Cardiac muscle cell (in vitro differentiated cells and primary cell): ENCODE measurements at regions not wholly inside any gene's neighbourhood (a gene's known extent, or its start where the extent isn't known, plus 50 kb on each side); places are given as distances from the start of the nearest gene placed in this dataset.

Source experiments
- DNase-seq, 2 donors: peaks; one replicate each; pipeline versions ENCODE4 v3.0.0 to v3.0.0-alpha.2; 2010 to 2017; ENCODE audit warnings: low read depth in 1 of 2, low spot score in 1 of 2
- H3K27ac ChIP-seq: fragments of 200-600 bp; sonication (generic); 2 replicates; pipeline ENCODE4 v1.5.1; 2016
- H3K27me3 ChIP-seq: fragments of 200-600 bp; sonication (generic); 2 replicates; pipeline ENCODE4 v1.6.0; 2016; ENCODE audit warnings: control low read depth
- H3K36me3 ChIP-seq: fragments of 200-600 bp; sonication (generic); 2 replicates; pipeline ENCODE4 v1.5.1; 2016; ENCODE audit warnings: control low read depth
- H3K4me1 ChIP-seq: fragments of 200-600 bp; sonication (generic); 2 replicates; pipeline ENCODE4 v1.8.1; 2017; ENCODE audit warnings: low read depth, mild to moderate bottlenecking, mixed run types
- H3K4me3 ChIP-seq: fragments of 200-600 bp; sonication (generic); 2 replicates; pipeline ENCODE4 v1.5.1; 2016; ENCODE audit warnings: mild to moderate bottlenecking
- H3K9me3 ChIP-seq: fragments of 200-600 bp; sonication (generic); 2 replicates; pipeline ENCODE4 v1.5.1; 2017; ENCODE audit warnings: low read depth, mild to moderate bottlenecking, control low read depth
- TF ChIP-seq, protein P1 (sequence below): IDR thresholded peaks from 2 replicates; pipeline ENCODE4 v1.5.1; 2012; ENCODE audit warnings: low read depth, mild to moderate bottlenecking, low read length

GRCh38 chr3:19769694-19770093 lies 164.3 kb downstream of the EFHB start:
- no peaks in the 10 kb centered on the region for H3K36me3 ChIP-seq
- no peaks in the 10 kb centered on the region for H3K9me3 ChIP-seq
- TF ChIP-seq, protein P1, sequence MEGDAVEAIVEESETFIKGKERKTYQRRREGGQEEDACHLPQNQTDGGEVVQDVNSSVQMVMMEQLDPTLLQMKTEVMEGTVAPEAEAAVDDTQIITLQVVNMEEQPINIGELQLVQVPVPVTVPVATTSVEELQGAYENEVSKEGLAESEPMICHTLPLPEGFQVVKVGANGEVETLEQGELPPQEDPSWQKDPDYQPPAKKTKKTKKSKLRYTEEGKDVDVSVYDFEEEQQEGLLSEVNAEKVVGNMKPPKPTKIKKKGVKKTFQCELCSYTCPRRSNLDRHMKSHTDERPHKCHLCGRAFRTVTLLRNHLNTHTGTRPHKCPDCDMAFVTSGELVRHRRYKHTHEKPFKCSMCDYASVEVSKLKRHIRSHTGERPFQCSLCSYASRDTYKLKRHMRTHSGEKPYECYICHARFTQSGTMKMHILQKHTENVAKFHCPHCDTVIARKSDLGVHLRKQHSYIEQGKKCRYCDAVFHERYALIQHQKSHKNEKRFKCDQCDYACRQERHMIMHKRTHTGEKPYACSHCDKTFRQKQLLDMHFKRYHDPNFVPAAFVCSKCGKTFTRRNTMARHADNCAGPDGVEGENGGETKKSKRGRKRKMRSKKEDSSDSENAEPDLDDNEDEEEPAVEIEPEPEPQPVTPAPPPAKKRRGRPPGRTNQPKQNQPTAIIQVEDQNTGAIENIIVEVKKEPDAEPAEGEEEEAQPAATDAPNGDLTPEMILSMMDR = no peak
- no peaks in the 10 kb centered on the region for H3K4me1 ChIP-seq
- H3K27ac ChIP-seq = no peak overlapping the region
- DNase-seq = no peak
- H3K27me3 ChIP-seq = no peaks in the 10 kb centered on the region
- H3K4me3 ChIP-seq = no peak overlapping the region

DNA sequence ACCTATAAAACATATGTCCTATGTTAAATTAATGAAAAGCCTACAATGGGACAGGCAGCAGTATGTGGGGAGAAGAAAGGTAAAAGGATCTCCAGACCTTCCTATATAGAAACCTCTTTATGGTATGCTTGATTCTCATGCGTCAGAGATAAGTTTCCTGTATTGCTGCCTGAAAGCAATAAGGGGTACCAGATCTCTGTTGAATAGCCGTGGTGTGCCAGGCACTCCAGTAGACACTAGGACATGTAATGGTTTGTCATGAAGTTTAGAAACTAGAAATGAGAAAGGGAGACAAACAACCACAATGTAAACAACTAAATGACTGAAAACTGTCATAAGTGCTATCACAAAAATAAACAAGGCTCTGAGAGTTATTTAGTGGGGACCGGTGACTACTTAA lies 168.1 kb downstream of the EFHB start:
- Histone ChIP-seq H3K36me3 (no peaks in the 10 kb centered on the region), H3K4me1 (no peaks in the 10 kb centered on the region), H3K9me3 (no peaks in the 10 kb centered on the region), H3K27me3 (no peaks in the 10 kb centered on the region), H3K4me3 (no peak overlapping the region), H3K27ac (no peak overlapping the region)
- TF ChIP-seq, protein P1 = no peak
- no peak for DNase-seq

GRCh38 chr3:19757773-19758172 lies 176.2 kb downstream of the EFHB start:
- DNase-seq = no peak

GRCh38 chr3:19749448-19750017 lies 184.5 kb downstream of the EFHB start:
- Histone ChIP-seq H3K4me3 (no peak overlapping the region), H3K27me3 (no peaks in the 10 kb centered on the region)
- TF ChIP-seq, protein P1 = no peak

More at GRCh38 chr3:19757773-19758172, 176.2 kb downstream of the EFHB start:
- H3K4me3 ChIP-seq = no peak overlapping the region
- no peaks in the 10 kb centered on the region for H3K4me1 ChIP-seq
- H3K27ac ChIP-seq = no peak overlapping the region
- TF ChIP-seq, protein P1 = no peak
- no peaks in the 10 kb centered on the region for H3K9me3 ChIP-seq
- H3K27me3 ChIP-seq = no peaks in the 10 kb centered on the region
- no peaks in the 10 kb centered on the region for H3K36me3 ChIP-seq

GRCh38 chr3:19748782-19749447 lies 185.1 kb downstream of the EFHB start:
- Histone ChIP-seq H3K27me3 (no peaks in the 10 kb centered on the region), H3K9me3 (no peaks in the 10 kb centered on the region), H3K4me3 (no peak overlapping the region), H3K4me1 (no peaks in the 10 kb centered on the region), H3K27ac (no peak overlapping the region), H3K36me3 (no peaks in the 10 kb centered on the region)
- TF ChIP-seq, protein P1 = no peak
- DNase-seq = no peak

More at GRCh38 chr3:19749448-19750017, 184.5 kb downstream of the EFHB start:
- Histone ChIP-seq H3K4me1 (no peaks in the 10 kb centered on the region), H3K36me3 (no peaks in the 10 kb centered on the region), H3K9me3 (no peaks in the 10 kb centered on the region), H3K27ac (no peak overlapping the region)
- no peak for DNase-seq
